Activated effector memory CD4-positive, alpha-beta T cell treated with anti-CD3 and anti-CD28 coated beads, Interleukin-2, amount 50 U/mL, for 16 hours (primary cell): ENCODE measurements at regions not wholly inside any gene's neighbourhood (a gene's known extent, or its start where the extent isn't known, plus 50 kb on each side); places are given as distances from the start of the nearest gene placed in this dataset.

Source experiments
- DNase-seq: peaks from one replicate; pipeline ENCODE4 v3.0.0-alpha.2; 2020

- DNase-seq, result no peak
Observed at GRCh38 chr7:55623617-55624016, 51.3 kb upstream of the VOPP1 start.

- DNase-seq, result no peak
Observed at GRCh38 chr7:55622241-55622640, 49.9 kb upstream of the VOPP1 start.
